Liver (tissue), 3 donors: ENCODE measurements at regions not wholly inside any gene's neighbourhood (a gene's known extent, or its start where the extent isn't known, plus 50 kb on each side); places are given as distances from the start of the nearest gene placed in this dataset.

Source experiments
- ATF3 ChIP-seq: IDR thresholded peaks from 2 replicates; pipeline ENCODE4 v1.6.1; 2016; ENCODE audit warnings: antibody characterized with exemption
- CTCF ChIP-seq: fragments of 150-350 bp; IDR thresholded peaks from 2 replicates; pipeline ENCODE4 v1.5.1; 2017; ENCODE audit warnings: improper control_type of control experiment, low read depth, low read length; ENCODE audit not compliant: missing input control
- JUND ChIP-seq, 2 donors: IDR thresholded peaks; 2 replicates each; pipeline ENCODE4 v1.6.1; 2016; ENCODE audit warnings: antibody characterized with exemption in 2 of 2
- MAX ChIP-seq: IDR thresholded peaks from 2 replicates; pipeline ENCODE4 v1.6.1; 2016; ENCODE audit warnings: antibody characterized with exemption
- REST ChIP-seq: IDR thresholded peaks from 2 replicates; pipeline ENCODE4 v1.6.1; 2016; ENCODE audit warnings: antibody characterized with exemption, mild to moderate bottlenecking
- TAF1 ChIP-seq: conservative IDR thresholded peaks from 2 replicates; pipeline ENCODE4 v1.6.1; 2016; ENCODE audit warnings: antibody characterized with exemption, mild to moderate bottlenecking
- YY1 ChIP-seq: IDR thresholded peaks from 2 replicates; pipeline ENCODE4 v1.6.1; 2016; ENCODE audit warnings: antibody characterized with exemption, mild to moderate bottlenecking
- donor health status: healthy.
- donor health status: healthy.

- no peak for TF ChIP-seq JUND (IDR thresholded peaks at IDR 0.05)
- TF ChIP-seq CTCF: no peak
- no peak for TF ChIP-seq REST
- TF ChIP-seq MAX: no peak
- no peak for TF ChIP-seq TAF1
- TF ChIP-seq ATF3: no peak
- no peak for TF ChIP-seq YY1
Observed at GRCh38 chr6:98548301-98548700, 286.1 kb upstream of the POU3F2 start.
